ENCODE measurements at regions not wholly inside any gene's neighbourhood (a gene's known extent, or its start where the extent isn't known, plus 50 kb on each side); places are given as distances from the start of the nearest gene placed in this dataset.

GRCh38 chr12:131260954-131261353, 307.2 kb downstream of the ADGRD1 start:
- TF ChIP-seq CTCF (IDR thresholded peaks at IDR 0.05): no peak
- no peak for TF ChIP-seq POLR2A (IDR thresholded peaks at IDR 0.05)

Data from uterus (tissue), 2 donors.